ENCODE measurements at regions not wholly inside any gene's neighbourhood (a gene's known extent, or its start where the extent isn't known, plus 50 kb on each side); places are given as distances from the start of the nearest gene placed in this dataset.

GRCh38 chr9:86687788-86688187 lies 259.5 kb downstream of the GAS1 start:
- H3K27me3 ChIP-seq (ENCODE audit: control insufficient read depth in 1 of 2, insufficient read depth in 2 of 2, low read length in 2 of 2), result no peaks in the 10 kb centered on the region
- H3K4me3 ChIP-seq (ENCODE audit: low read length in 2 of 2), result no peak overlapping the region
- H3K27ac ChIP-seq (ENCODE audit: low read length), result no peak overlapping the region
- no peaks in the 10 kb centered on the region for H3K36me3 ChIP-seq (ENCODE audit: control insufficient read depth in 2 of 2, insufficient read depth in 2 of 2, low read length in 2 of 2)
- H3K9me3 ChIP-seq (ENCODE audit: control insufficient read depth in 2 of 2, low read length in 2 of 2), result no peaks in the 10 kb centered on the region
- H3K4me1 ChIP-seq (ENCODE audit: control insufficient read depth, insufficient read depth, low read length), result no peaks in the 10 kb centered on the region
- no peak overlapping the region for H3K9ac ChIP-seq (ENCODE audit: low read length in 2 of 2)

DNA sequence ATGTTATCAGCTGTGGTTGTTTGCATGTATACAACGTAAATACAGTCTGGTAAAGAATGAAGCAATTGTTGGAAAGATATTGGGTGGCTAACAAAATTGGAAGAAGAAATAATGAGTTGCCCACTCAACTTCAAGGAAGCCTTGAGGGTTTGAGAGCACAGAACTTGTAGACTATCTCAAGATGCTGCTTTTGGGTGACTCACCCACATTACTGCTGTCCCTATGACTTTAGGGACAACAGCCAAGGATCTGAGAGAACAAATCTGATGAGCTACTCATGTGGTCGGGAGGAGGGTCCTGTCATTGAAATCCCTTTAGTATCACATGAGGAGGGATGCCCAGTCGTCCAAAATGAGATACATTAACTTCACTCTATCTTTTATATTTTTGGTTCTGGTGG lies 261.8 kb downstream of the GAS1 start:
- Histone ChIP-seq H3K9ac (ENCODE audit: low read length in 2 of 2) (no peak overlapping the region), H3K27me3 (ENCODE audit: control insufficient read depth in 1 of 2, insufficient read depth in 2 of 2, low read length in 2 of 2) (no peaks in the 10 kb centered on the region), H3K9me3 (ENCODE audit: control insufficient read depth in 2 of 2, low read length in 2 of 2) (no peaks in the 10 kb centered on the region), H3K4me3 (ENCODE audit: low read length in 2 of 2) (no peak overlapping the region), H3K27ac (ENCODE audit: low read length) (no peak overlapping the region), H3K4me1 (ENCODE audit: control insufficient read depth, insufficient read depth, low read length) (no peaks in the 10 kb centered on the region), H3K36me3 (ENCODE audit: control insufficient read depth in 2 of 2, insufficient read depth in 2 of 2, low read length in 2 of 2) (no peaks in the 10 kb centered on the region)

GRCh38 chr9:86684148-86684547 lies 263.2 kb downstream of the GAS1 start:
- H3K4me1 ChIP-seq (ENCODE audit: control insufficient read depth, insufficient read depth, low read length), result no peaks in the 10 kb centered on the region
- no peak overlapping the region for H3K9ac ChIP-seq (ENCODE audit: low read length in 2 of 2)
- no peaks in the 10 kb centered on the region for H3K9me3 ChIP-seq (ENCODE audit: control insufficient read depth in 2 of 2, low read length in 2 of 2)
- no peaks in the 10 kb centered on the region for H3K27me3 ChIP-seq (ENCODE audit: control insufficient read depth in 1 of 2, insufficient read depth in 2 of 2, low read length in 2 of 2)
- H3K4me3 ChIP-seq (ENCODE audit: low read length in 2 of 2), result no peak overlapping the region
- no peaks in the 10 kb centered on the region for H3K36me3 ChIP-seq (ENCODE audit: control insufficient read depth in 2 of 2, insufficient read depth in 2 of 2, low read length in 2 of 2)
- H3K27ac ChIP-seq (ENCODE audit: low read length), result no peak overlapping the region

GRCh38 chr9:86682240-86682639 lies 265.1 kb downstream of the GAS1 start:
- Histone ChIP-seq H3K27me3 (ENCODE audit: control insufficient read depth in 1 of 2, insufficient read depth in 2 of 2, low read length in 2 of 2) (no peaks in the 10 kb centered on the region), H3K4me1 (ENCODE audit: control insufficient read depth, insufficient read depth, low read length) (no peaks in the 10 kb centered on the region), H3K36me3 (ENCODE audit: control insufficient read depth in 2 of 2, insufficient read depth in 2 of 2, low read length in 2 of 2) (no peaks in the 10 kb centered on the region), H3K9ac (ENCODE audit: low read length in 2 of 2) (no peak overlapping the region), H3K27ac (ENCODE audit: low read length) (no peak overlapping the region), H3K9me3 (ENCODE audit: control insufficient read depth in 2 of 2, low read length in 2 of 2) (no peaks in the 10 kb centered on the region), H3K4me3 (ENCODE audit: low read length in 2 of 2) (no peak overlapping the region)

GRCh38 chr9:86679909-86680308 lies 267.4 kb downstream of the GAS1 start:
- no peak overlapping the region for H3K27ac ChIP-seq (ENCODE audit: low read length)
- H3K4me1 ChIP-seq (ENCODE audit: control insufficient read depth, insufficient read depth, low read length), result no peaks in the 10 kb centered on the region
- no peak overlapping the region for H3K9ac ChIP-seq (ENCODE audit: low read length in 2 of 2)
- no peak overlapping the region for H3K4me3 ChIP-seq (ENCODE audit: low read length in 2 of 2)
- no peaks in the 10 kb centered on the region for H3K9me3 ChIP-seq (ENCODE audit: control insufficient read depth in 2 of 2, low read length in 2 of 2)
- H3K36me3 ChIP-seq (ENCODE audit: control insufficient read depth in 2 of 2, insufficient read depth in 2 of 2, low read length in 2 of 2), result no peaks in the 10 kb centered on the region
- H3K27me3 ChIP-seq (ENCODE audit: control insufficient read depth in 1 of 2, insufficient read depth in 2 of 2, low read length in 2 of 2), result no peaks in the 10 kb centered on the region

DNA sequence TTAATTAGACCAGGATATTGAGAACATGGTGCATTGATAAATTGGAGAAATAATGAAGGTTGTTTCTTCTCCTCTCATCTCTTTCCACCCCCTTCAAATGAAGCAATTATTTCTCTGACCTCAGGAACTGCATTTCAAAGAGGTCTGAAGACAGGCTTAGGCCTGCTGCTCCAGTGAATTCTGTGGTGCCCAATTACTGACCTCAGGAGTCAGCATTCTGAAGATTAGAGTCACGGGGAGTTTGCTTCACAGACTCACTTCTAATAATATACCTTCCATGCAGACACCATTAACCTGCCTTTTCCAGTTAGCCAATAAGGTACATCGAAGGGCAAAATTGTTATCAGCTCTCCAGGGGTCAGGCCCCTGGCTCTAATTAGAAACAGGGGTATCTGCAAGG lies 270.9 kb downstream of the GAS1 start:
- no peak overlapping the region for H3K27ac ChIP-seq (ENCODE audit: low read length)
- H3K9me3 ChIP-seq (ENCODE audit: control insufficient read depth in 2 of 2, low read length in 2 of 2), result no peaks in the 10 kb centered on the region
- no peaks in the 10 kb centered on the region for H3K4me1 ChIP-seq (ENCODE audit: control insufficient read depth, insufficient read depth, low read length)
- no peaks in the 10 kb centered on the region for H3K36me3 ChIP-seq (ENCODE audit: control insufficient read depth in 2 of 2, insufficient read depth in 2 of 2, low read length in 2 of 2)
- no peak overlapping the region for H3K4me3 ChIP-seq (ENCODE audit: low read length in 2 of 2)
- H3K9ac ChIP-seq (ENCODE audit: low read length in 2 of 2), result no peak overlapping the region
- H3K27me3 ChIP-seq (ENCODE audit: control insufficient read depth in 1 of 2, insufficient read depth in 2 of 2, low read length in 2 of 2), result no peaks in the 10 kb centered on the region

GRCh38 chr9:86675805-86676204 lies 271.5 kb downstream of the GAS1 start:
- H3K4me3 ChIP-seq (ENCODE audit: low read length in 2 of 2), result no peak overlapping the region
- no peaks in the 10 kb centered on the region for H3K36me3 ChIP-seq (ENCODE audit: control insufficient read depth in 2 of 2, insufficient read depth in 2 of 2, low read length in 2 of 2)
- H3K9me3 ChIP-seq (ENCODE audit: control insufficient read depth in 2 of 2, low read length in 2 of 2), result peaks cover 0 to 1% of the 10 kb centered on the region in 2 donors
- no peak overlapping the region for H3K9ac ChIP-seq (ENCODE audit: low read length in 2 of 2)
- no peak overlapping the region for H3K27ac ChIP-seq (ENCODE audit: low read length)
- no peaks in the 10 kb centered on the region for H3K27me3 ChIP-seq (ENCODE audit: control insufficient read depth in 1 of 2, insufficient read depth in 2 of 2, low read length in 2 of 2)
- no peaks in the 10 kb centered on the region for H3K4me1 ChIP-seq (ENCODE audit: control insufficient read depth, insufficient read depth, low read length)

GRCh38 chr9:86674487-86674886 lies 272.8 kb downstream of the GAS1 start:
- Histone ChIP-seq H3K36me3 (ENCODE audit: control insufficient read depth in 2 of 2, insufficient read depth in 2 of 2, low read length in 2 of 2) (no peaks in the 10 kb centered on the region), H3K27ac (ENCODE audit: low read length) (no peak overlapping the region), H3K9ac (ENCODE audit: low read length in 2 of 2) (no peak overlapping the region), H3K4me1 (ENCODE audit: control insufficient read depth, insufficient read depth, low read length) (no peaks in the 10 kb centered on the region), H3K4me3 (ENCODE audit: low read length in 2 of 2) (no peak overlapping the region), H3K9me3 (ENCODE audit: control insufficient read depth in 2 of 2, low read length in 2 of 2) (peaks cover 0 to 4% of the 10 kb centered on the region in 2 donors), H3K27me3 (ENCODE audit: control insufficient read depth in 1 of 2, insufficient read depth in 2 of 2, low read length in 2 of 2) (no peaks in the 10 kb centered on the region)

DNA sequence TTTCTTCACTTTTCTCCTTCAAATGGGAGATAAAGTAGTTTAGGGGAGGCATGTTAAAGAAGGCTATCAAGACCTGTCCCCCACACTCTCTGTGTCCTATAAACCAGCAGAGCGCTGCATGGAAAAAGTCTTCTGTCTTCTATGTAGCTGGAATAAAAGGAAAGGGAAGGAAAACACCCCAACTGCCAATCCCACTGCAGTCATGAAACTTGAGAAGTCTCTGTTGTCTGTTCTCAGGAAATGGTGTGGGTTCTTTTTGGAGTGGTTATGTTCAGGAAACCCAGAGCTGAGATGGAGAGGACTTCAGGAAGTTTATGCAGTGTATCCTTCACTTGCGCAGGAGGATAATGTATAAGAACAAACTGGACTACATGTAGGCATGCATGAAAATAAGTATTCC lies 274.3 kb downstream of the GAS1 start:
- Histone ChIP-seq H3K4me3 (ENCODE audit: low read length in 2 of 2) (no peak overlapping the region), H3K36me3 (ENCODE audit: control insufficient read depth in 2 of 2, insufficient read depth in 2 of 2, low read length in 2 of 2) (no peaks in the 10 kb centered on the region), H3K4me1 (ENCODE audit: control insufficient read depth, insufficient read depth, low read length) (no peaks in the 10 kb centered on the region), H3K27ac (ENCODE audit: low read length) (no peak overlapping the region), H3K27me3 (ENCODE audit: control insufficient read depth in 1 of 2, insufficient read depth in 2 of 2, low read length in 2 of 2) (no peaks in the 10 kb centered on the region), H3K9ac (ENCODE audit: low read length in 2 of 2) (no peak overlapping the region), H3K9me3 (ENCODE audit: control insufficient read depth in 2 of 2, low read length in 2 of 2) (peaks cover 0 to 4% of the 10 kb centered on the region in 2 donors)

GRCh38 chr9:86672301-86672700 lies 275.0 kb downstream of the GAS1 start:
- peaks cover 0 to 4% of the 10 kb centered on the region in 2 donors for H3K9me3 ChIP-seq (ENCODE audit: control insufficient read depth in 2 of 2, low read length in 2 of 2)
- H3K4me1 ChIP-seq (ENCODE audit: control insufficient read depth, insufficient read depth, low read length), result no peaks in the 10 kb centered on the region
- no peaks in the 10 kb centered on the region for H3K36me3 ChIP-seq (ENCODE audit: control insufficient read depth in 2 of 2, insufficient read depth in 2 of 2, low read length in 2 of 2)
- no peaks in the 10 kb centered on the region for H3K27me3 ChIP-seq (ENCODE audit: control insufficient read depth in 1 of 2, insufficient read depth in 2 of 2, low read length in 2 of 2)
- no peak overlapping the region for H3K9ac ChIP-seq (ENCODE audit: low read length in 2 of 2)
- H3K4me3 ChIP-seq (ENCODE audit: low read length in 2 of 2), result no peak overlapping the region
- H3K27ac ChIP-seq (ENCODE audit: low read length), result no peak overlapping the region

DNA sequence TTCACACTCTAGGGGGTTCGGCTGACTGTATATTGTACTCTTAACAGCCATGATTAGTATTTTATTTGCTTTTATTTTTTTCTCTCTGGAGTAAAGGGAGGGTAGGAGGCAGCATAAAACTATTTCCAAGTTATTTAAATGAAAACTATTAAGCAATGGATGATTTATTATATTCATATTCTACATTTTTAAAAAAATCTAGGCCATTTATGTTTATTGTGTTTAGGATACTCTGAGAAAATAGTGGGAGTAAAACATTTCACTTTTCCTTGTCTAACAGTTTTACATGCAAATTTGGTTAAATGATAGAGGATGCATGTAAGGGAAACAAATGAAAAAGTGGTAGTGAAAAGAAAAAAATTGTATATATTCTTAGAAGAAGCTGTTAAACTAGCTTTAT lies 276.3 kb downstream of the GAS1 start:
- no peak overlapping the region for H3K4me3 ChIP-seq (ENCODE audit: low read length in 2 of 2)
- peaks cover 0 to 4% of the 10 kb centered on the region in 2 donors for H3K9me3 ChIP-seq (ENCODE audit: control insufficient read depth in 2 of 2, low read length in 2 of 2)
- H3K4me1 ChIP-seq (ENCODE audit: control insufficient read depth, insufficient read depth, low read length), result no peaks in the 10 kb centered on the region
- H3K27ac ChIP-seq (ENCODE audit: low read length), result no peak overlapping the region
- no peak overlapping the region for H3K9ac ChIP-seq (ENCODE audit: low read length in 2 of 2)
- no peaks in the 10 kb centered on the region for H3K27me3 ChIP-seq (ENCODE audit: control insufficient read depth in 1 of 2, insufficient read depth in 2 of 2, low read length in 2 of 2)
- no peaks in the 10 kb centered on the region for H3K36me3 ChIP-seq (ENCODE audit: control insufficient read depth in 2 of 2, insufficient read depth in 2 of 2, low read length in 2 of 2)
